ENCODE measurements at regions not wholly inside any gene's neighbourhood (a gene's known extent, or its start where the extent isn't known, plus 50 kb on each side); places are given as distances from the start of the nearest gene placed in this dataset.

- peak overlapping the region; percentile 65 to 82 for H4K8ac ChIP-seq (ENCODE audit: low read depth in 2 of 2, low read length in 2 of 2)
- peak overlapping the region; percentile 93 for H2BK120ac ChIP-seq (ENCODE audit: low read depth, low read length)
- in situ Hi-C loops (cut with MboI; ENCODE audit: low sequenced_read_pairs), result no loop called here
- H4K91ac ChIP-seq (ENCODE audit: insufficient read depth, low read depth, low read length), result peak overlapping the region; percentile 89
- H3K23ac ChIP-seq (ENCODE audit: low read depth, low read length), result peak overlapping the region; percentile 76
- peaks cover 16% of the 10 kb centered on the region for H3K4me1 ChIP-seq (ENCODE audit: control insufficient read depth, insufficient read depth, low read length)
- peak overlapping the region; percentile 91 for H4K5ac ChIP-seq (ENCODE audit: low read depth, low read length)
- no peak overlapping the region for H3K4me2 ChIP-seq (ENCODE audit: low read depth, low read length)
- no peak for DNase-seq
- H2AK9ac ChIP-seq (replicated peaks; ENCODE audit: low read depth, low read length, poor library complexity), result no peak overlapping the region
- POLR2A ChIA-PET (ENCODE audit: unreplicated experiment), result no interaction called here
- H3K56ac ChIP-seq (ENCODE audit: extremely low read depth, insufficient read depth, low read length), result no peak overlapping the region
- H3K9me1 ChIP-seq (ENCODE audit: insufficient read depth, low read length), result peaks cover 17% of the 10 kb centered on the region
- no peaks in the 10 kb centered on the region for H4K20me1 ChIP-seq (ENCODE audit: insufficient read depth, low read length)
- no peak overlapping the region for H2AFZ ChIP-seq (replicated peaks; ENCODE audit: low read length, poor library complexity)
- ATAC-seq (ENCODE audit: low read depth), result no peak
- H3K4me3 ChIP-seq (ENCODE audit: insufficient read depth, low read depth, low read length), result no peak overlapping the region
- peaks cover 13 to 23% of the 10 kb centered on the region in 2 experiments for H3K79me1 ChIP-seq (ENCODE audit: low read depth in 1 of 2, low read length in 2 of 2)
- dilution Hi-C loops (cut with HindIII; ENCODE audit: low sequenced_read_pairs, unreplicated experiment), result no loop called here
- peak overlapping the region; percentile 98 for H2BK15ac ChIP-seq (ENCODE audit: low read depth, low read length)
- CTCF ChIA-PET, result interaction anchor here (0.6 to 1.4 kb wide), 2 partner anchors 8 to 69 kb away, joined by 3 read pairs; no protein-coding TSS in a partner anchor
- H3K4ac ChIP-seq (ENCODE audit: low read depth, low read length), result peak overlapping the region; percentile 98
- peak overlapping the region; percentile 88 for H2BK5ac ChIP-seq (ENCODE audit: low read depth, low read length, poor library complexity, severe bottlenecking)
- intact Hi-C loops (cut with micrococcal nuclease), result loop anchor here (5.0 kb wide), 4 partner anchors 38 to 98 kb away; partner anchors contain the start of gene SLC38A2
- H3K36me3 ChIP-seq (ENCODE audit: control insufficient read depth, insufficient read depth, low read length), result no peaks in the 10 kb centered on the region
- WGBS, 2 experiments (ENCODE audit: extremely low coverage in 2 of 2, insufficient read length in 1 of 2), result no CpG with 5 or more reads among the region's 6 CpGs
- TF ChIP-seq MAZ (IDR thresholded peaks at IDR 0.05; ENCODE audit: borderline replicate concordance, low read depth, low read length) (no peak), RFX5 (IDR thresholded peaks at IDR 0.05; ENCODE audit: low read depth, low read length) (no peak), MAFK (IDR thresholded peaks at IDR 0.05; ENCODE audit: low read depth, low read length) (no peak), FOS (IDR thresholded peaks at IDR 0.05; ENCODE audit: low read depth, low read length) (no peak), CHD1 (IDR thresholded peaks at IDR 0.05; ENCODE audit: low read depth, low read length) (no peak), NFE2L2 (IDR thresholded peaks at IDR 0.05; ENCODE audit: low read depth, low read length) (no peak), POLR2A (IDR thresholded peaks at IDR 0.05; ENCODE audit: low read depth, low read length) (no peak), BHLHE40 (IDR thresholded peaks at IDR 0.05; ENCODE audit: low read depth, low read length) (no peak), MXI1 (IDR thresholded peaks at IDR 0.05; ENCODE audit: borderline replicate concordance, low read depth, low read length) (no peak), RCOR1 (IDR thresholded peaks at IDR 0.05; ENCODE audit: insufficient replicate concordance, low read length) (no peak), SMC3 (IDR thresholded peaks at IDR 0.05; ENCODE audit: low read depth, low read length) (no peak), RAD21 (IDR thresholded peaks at IDR 0.05; ENCODE audit: low read length) (no peak)
- TF ChIP-seq, protein P1, sequence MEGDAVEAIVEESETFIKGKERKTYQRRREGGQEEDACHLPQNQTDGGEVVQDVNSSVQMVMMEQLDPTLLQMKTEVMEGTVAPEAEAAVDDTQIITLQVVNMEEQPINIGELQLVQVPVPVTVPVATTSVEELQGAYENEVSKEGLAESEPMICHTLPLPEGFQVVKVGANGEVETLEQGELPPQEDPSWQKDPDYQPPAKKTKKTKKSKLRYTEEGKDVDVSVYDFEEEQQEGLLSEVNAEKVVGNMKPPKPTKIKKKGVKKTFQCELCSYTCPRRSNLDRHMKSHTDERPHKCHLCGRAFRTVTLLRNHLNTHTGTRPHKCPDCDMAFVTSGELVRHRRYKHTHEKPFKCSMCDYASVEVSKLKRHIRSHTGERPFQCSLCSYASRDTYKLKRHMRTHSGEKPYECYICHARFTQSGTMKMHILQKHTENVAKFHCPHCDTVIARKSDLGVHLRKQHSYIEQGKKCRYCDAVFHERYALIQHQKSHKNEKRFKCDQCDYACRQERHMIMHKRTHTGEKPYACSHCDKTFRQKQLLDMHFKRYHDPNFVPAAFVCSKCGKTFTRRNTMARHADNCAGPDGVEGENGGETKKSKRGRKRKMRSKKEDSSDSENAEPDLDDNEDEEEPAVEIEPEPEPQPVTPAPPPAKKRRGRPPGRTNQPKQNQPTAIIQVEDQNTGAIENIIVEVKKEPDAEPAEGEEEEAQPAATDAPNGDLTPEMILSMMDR (conservative IDR thresholded peaks at IDR 0.05; ENCODE audit: low read depth, low read length), result no peak
- TF ChIP-seq, protein P2, sequence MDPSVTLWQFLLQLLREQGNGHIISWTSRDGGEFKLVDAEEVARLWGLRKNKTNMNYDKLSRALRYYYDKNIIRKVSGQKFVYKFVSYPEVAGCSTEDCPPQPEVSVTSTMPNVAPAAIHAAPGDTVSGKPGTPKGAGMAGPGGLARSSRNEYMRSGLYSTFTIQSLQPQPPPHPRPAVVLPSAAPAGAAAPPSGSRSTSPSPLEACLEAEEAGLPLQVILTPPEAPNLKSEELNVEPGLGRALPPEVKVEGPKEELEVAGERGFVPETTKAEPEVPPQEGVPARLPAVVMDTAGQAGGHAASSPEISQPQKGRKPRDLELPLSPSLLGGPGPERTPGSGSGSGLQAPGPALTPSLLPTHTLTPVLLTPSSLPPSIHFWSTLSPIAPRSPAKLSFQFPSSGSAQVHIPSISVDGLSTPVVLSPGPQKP (IDR thresholded peaks at IDR 0.05; ENCODE audit: borderline replicate concordance, low read depth, low read length), result no peak
- H3K27ac ChIP-seq (ENCODE audit: insufficient read depth, low read length), result peak overlapping the region; percentile 63
- BruUV-seq (replicated peaks), result no TSS peak
- H3K14ac ChIP-seq (replicated peaks; ENCODE audit: low read depth, low read length), result peak overlapping the region; percentile 90
- H2AK5ac ChIP-seq (ENCODE audit: low read depth, low read length), result peak overlapping the region; percentile 99
- peak overlapping the region; percentile 94 for H2BK20ac ChIP-seq (ENCODE audit: low read depth, low read length)
- H3K18ac ChIP-seq (ENCODE audit: low read depth, low read length), result peak overlapping the region; percentile 96
- H3K27me3 ChIP-seq (ENCODE audit: control insufficient read depth, insufficient read depth, low read length), result no peaks in the 10 kb centered on the region
- H3K9me3 ChIP-seq (ENCODE audit: control insufficient read depth, insufficient read depth, low read length), result no peaks in the 10 kb centered on the region
- H3K9ac ChIP-seq (ENCODE audit: low read depth, low read length), result no peak overlapping the region
These were observed 97.6 kb upstream of the SLC38A2 start for GRCh38 chr12:46470036-46470627.

All from IMR-90 (cell line).